ENCODE measurements at regions not wholly inside any gene's neighbourhood (a gene's known extent, or its start where the extent isn't known, plus 50 kb on each side); places are given as distances from the start of the nearest gene placed in this dataset.

DNA sequence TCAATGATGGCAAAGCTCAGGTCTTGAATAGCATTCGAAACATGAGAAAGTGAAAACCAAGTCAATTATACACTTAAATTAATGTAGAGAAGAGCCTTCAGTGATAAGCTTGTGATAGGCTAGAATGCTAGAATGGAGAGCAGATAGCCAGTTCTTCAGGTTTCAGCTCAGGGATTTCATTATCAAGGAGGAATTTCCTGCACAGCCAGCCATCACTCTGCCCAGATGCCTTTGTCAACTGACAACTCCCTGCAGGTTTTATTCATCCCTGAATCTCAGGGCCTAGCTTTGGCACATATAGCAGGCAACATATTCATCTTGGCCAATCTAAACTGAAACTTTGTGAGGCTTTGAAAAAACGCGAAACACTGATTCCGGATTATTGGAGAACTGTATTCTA is 199.3 kb upstream of the CDH6 start:
- H3K9me3 ChIP-seq, result no peaks in the 10 kb centered on the region
- H3K27ac ChIP-seq, result no peak overlapping the region
- no peaks in the 10 kb centered on the region for H3K36me3 ChIP-seq (ENCODE audit: low read depth, missing control alignments)
- no peak for TF ChIP-seq POLR2A (IDR thresholded peaks at IDR 0.05)
- TF ChIP-seq, protein P1, sequence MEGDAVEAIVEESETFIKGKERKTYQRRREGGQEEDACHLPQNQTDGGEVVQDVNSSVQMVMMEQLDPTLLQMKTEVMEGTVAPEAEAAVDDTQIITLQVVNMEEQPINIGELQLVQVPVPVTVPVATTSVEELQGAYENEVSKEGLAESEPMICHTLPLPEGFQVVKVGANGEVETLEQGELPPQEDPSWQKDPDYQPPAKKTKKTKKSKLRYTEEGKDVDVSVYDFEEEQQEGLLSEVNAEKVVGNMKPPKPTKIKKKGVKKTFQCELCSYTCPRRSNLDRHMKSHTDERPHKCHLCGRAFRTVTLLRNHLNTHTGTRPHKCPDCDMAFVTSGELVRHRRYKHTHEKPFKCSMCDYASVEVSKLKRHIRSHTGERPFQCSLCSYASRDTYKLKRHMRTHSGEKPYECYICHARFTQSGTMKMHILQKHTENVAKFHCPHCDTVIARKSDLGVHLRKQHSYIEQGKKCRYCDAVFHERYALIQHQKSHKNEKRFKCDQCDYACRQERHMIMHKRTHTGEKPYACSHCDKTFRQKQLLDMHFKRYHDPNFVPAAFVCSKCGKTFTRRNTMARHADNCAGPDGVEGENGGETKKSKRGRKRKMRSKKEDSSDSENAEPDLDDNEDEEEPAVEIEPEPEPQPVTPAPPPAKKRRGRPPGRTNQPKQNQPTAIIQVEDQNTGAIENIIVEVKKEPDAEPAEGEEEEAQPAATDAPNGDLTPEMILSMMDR (IDR thresholded peaks at IDR 0.05), result no peak
- 84 to 88% methylated on average over 4 of the region's 4 CpGs for WGBS, 2 donors
- no peaks in the 10 kb centered on the region for H3K27me3 ChIP-seq
- DNase-seq, result no peak
- no peak overlapping the region for H3K4me3 ChIP-seq
- no peaks in the 10 kb centered on the region for H3K4me1 ChIP-seq
- intact Hi-C loops (cut with DNase I; ENCODE audit: low total_unique reads), result no loop called here

DNA sequence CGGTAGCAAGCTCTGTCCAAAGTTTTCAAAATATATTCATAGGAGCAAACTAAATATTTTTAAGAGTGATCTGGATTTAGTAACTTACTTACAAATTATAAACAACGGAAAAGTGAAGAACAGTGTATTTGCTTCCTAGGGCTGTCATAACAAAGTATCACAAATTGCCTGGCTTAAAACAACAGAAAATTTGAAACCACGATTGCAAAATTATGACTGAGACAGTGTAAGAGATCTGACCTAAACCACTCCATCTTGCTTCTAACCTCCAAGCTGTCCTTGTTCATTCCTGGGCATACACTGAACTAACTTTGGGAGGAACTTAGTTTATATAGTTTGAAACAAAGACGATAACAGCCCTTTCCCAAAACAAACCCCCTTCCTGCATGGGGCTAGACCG is 202.0 kb upstream of the CDH6 start:
- WGBS, 2 donors, result 77 to 89% methylated on average over 5 of the region's 5 CpGs
- Histone ChIP-seq H3K9me3 (no peaks in the 10 kb centered on the region), H3K36me3 (ENCODE audit: low read depth, missing control alignments) (no peaks in the 10 kb centered on the region), H3K27ac (no peak overlapping the region), H3K27me3 (no peaks in the 10 kb centered on the region), H3K4me1 (no peaks in the 10 kb centered on the region), H3K4me3 (no peak overlapping the region)
- no peak for TF ChIP-seq POLR2A (IDR thresholded peaks at IDR 0.05)
- TF ChIP-seq, protein P1 (IDR thresholded peaks at IDR 0.05), result no peak
- intact Hi-C loops (cut with DNase I; ENCODE audit: low total_unique reads), result no loop called here
- DNase-seq, result no peak

DNA sequence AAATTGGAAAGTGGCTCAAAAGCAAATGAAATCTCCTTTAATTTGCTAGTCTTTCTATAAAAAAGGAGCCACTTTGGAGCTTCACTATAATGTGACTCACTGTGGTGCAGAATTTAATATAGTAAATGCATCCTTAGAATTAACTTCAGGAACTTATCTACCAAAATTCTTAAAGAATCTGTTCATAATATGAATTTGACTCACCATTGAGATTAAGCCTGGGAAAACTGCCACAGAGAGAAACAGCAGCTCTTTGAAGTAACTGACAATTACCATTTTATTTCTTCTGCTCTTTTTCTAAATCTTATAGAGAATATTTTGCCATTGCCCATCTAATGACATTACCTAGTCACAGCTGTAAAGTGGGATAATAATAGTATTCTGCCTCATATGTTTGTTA is 211.9 kb upstream of the CDH6 start:
- Histone ChIP-seq H3K27me3 (no peaks in the 10 kb centered on the region), H3K36me3 (ENCODE audit: low read depth, missing control alignments) (no peaks in the 10 kb centered on the region), H3K9me3 (no peaks in the 10 kb centered on the region), H3K4me3 (no peak overlapping the region), H3K27ac (no peak overlapping the region), H3K4me1 (no peaks in the 10 kb centered on the region)
- intact Hi-C loops (cut with DNase I; ENCODE audit: low total_unique reads), result no loop called here
- no peak for DNase-seq
- no peak for TF ChIP-seq POLR2A (IDR thresholded peaks at IDR 0.05)
- TF ChIP-seq, protein P1 (IDR thresholded peaks at IDR 0.05), result no peak

DNA sequence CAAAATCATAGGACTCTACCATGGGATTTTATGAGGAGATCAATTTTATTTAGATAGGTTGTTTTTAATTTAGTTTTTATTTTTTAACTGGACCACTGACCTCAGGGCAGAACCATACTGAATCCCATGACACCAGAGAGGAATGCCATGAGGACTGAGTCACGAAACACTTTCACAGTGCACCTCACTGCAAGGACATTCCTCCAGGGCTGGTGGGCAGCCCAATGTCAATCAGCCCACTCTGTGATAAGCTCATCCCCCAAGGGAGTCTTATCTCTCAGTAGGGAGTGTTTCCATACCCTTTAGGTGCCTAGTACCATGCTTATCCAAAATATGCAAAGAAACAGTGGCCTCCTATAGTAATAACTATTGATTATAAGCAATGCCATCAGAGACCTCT is 224.5 kb upstream of the CDH6 start:
- no peaks in the 10 kb centered on the region for H3K9me3 ChIP-seq
- intact Hi-C loops (cut with DNase I; ENCODE audit: low total_unique reads), result no loop called here
- no peaks in the 10 kb centered on the region for H3K27me3 ChIP-seq
- no peak for DNase-seq
- no peak overlapping the region for H3K4me3 ChIP-seq
- no peak overlapping the region for H3K27ac ChIP-seq
- H3K36me3 ChIP-seq (ENCODE audit: low read depth, missing control alignments), result no peaks in the 10 kb centered on the region
- WGBS, 2 donors, result 68 to 83% methylated on average over 1 of the region's 1 CpG
- H3K4me1 ChIP-seq, result no peaks in the 10 kb centered on the region
- TF ChIP-seq POLR2A (IDR thresholded peaks at IDR 0.05), result no peak
- TF ChIP-seq, protein P1 (IDR thresholded peaks at IDR 0.05), result no peak

DNA sequence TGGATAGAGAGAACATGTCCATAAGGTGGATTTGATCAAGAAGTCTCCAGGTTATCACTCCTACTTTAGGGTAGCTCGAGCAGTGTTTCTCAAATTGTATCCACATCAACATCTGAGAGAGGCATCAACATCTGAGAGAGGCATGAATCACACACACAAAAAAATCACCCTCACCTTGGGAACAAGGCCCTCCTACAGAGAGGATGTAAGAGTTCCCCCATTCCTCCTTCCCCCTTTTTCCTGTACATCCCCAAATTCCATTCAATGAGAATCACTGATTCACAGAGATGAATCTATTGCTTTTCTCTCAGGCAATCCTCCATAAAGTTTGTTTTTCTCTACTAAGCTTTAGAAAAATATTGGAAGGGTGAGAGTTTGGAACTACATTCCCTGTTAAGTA is 233.4 kb upstream of the CDH6 start:
- 67 to 84% methylated on average over 1 of the region's 1 CpG for WGBS, 2 donors
- no peaks in the 10 kb centered on the region for H3K4me1 ChIP-seq
- H3K36me3 ChIP-seq (ENCODE audit: low read depth, missing control alignments), result no peaks in the 10 kb centered on the region
- no peak overlapping the region for H3K4me3 ChIP-seq
- no peak for TF ChIP-seq POLR2A (IDR thresholded peaks at IDR 0.05)
- TF ChIP-seq, protein P1 (IDR thresholded peaks at IDR 0.05), result no peak
- no peak for DNase-seq
- intact Hi-C loops (cut with DNase I; ENCODE audit: low total_unique reads), result no loop called here
- H3K27me3 ChIP-seq, result no peaks in the 10 kb centered on the region
- no peak overlapping the region for H3K27ac ChIP-seq
- H3K9me3 ChIP-seq, result no peaks in the 10 kb centered on the region

All from testis (tissue), 2 donors.